NB4 (cell line): ENCODE measurements at regions not wholly inside any gene's neighbourhood (a gene's known extent, or its start where the extent isn't known, plus 50 kb on each side); places are given as distances from the start of the nearest gene placed in this dataset.

Experiments
- CTCF ChIP-seq: IDR thresholded peaks from one replicate; pipeline ENCODE4 v1.5.1; 2012; ENCODE audit warnings: low read depth, low read length
- MAX ChIP-seq: IDR thresholded peaks from 2 replicates; pipeline ENCODE4 v1.6.1; 2011; ENCODE audit warnings: low read depth, low read length
- MYC ChIP-seq: IDR thresholded peaks from 2 replicates; pipeline ENCODE4 v1.6.1; 2011; ENCODE audit warnings: low read depth, low read length
- POLR2A ChIP-seq: IDR thresholded peaks from 2 replicates; pipeline ENCODE4 v1.6.1; 2011; ENCODE audit warnings: mild to moderate bottlenecking; ENCODE audit not compliant: insufficient read length; ENCODE audit errors: extremely low read depth

- TF ChIP-seq CTCF (no peak), POLR2A (no peak), MAX (no peak), MYC (no peak)
Measured at GRCh38 chr10:125262409-125262808, 102.0 kb upstream of the CTBP2 start.
